ENCODE measurements at regions not wholly inside any gene's neighbourhood (a gene's known extent, or its start where the extent isn't known, plus 50 kb on each side); places are given as distances from the start of the nearest gene placed in this dataset.

- Histone ChIP-seq H3K27ac (ENCODE audit: low read depth, low read length) (no peak overlapping the region), H3K56ac (replicated peaks; ENCODE audit: insufficient read length, low read depth, low read length) (no peak overlapping the region), H2BK15ac (ENCODE audit: low read length) (no peak overlapping the region), H3K4me3 (ENCODE audit: extremely low read depth in 1 of 4, insufficient read depth in 2 of 4, low read depth in 3 of 4, low read length in 4 of 4) (no peak overlapping the region), H3K18ac (ENCODE audit: extremely low read depth, low read length) (no peak overlapping the region), H3K79me1 (ENCODE audit: low read depth, low read length) (no peaks in the 10 kb centered on the region), H3K23me2 (ENCODE audit: low read depth, low read length) (no peaks in the 10 kb centered on the region), H3K4ac (replicated peaks; ENCODE audit: insufficient read length, low read depth, low read length) (no peak overlapping the region), H2AFZ (ENCODE audit: low read length) (no peak overlapping the region), H4K91ac (replicated peaks; ENCODE audit: insufficient read length, low read length) (no peak overlapping the region), H3K36me3 (ENCODE audit: control insufficient read depth in 2 of 4, insufficient read depth in 4 of 4, low read length in 3 of 4) (no peaks in the 10 kb centered on the region), H2AK5ac (ENCODE audit: low read depth, low read length) (no peak overlapping the region), H2BK120ac (replicated peaks; ENCODE audit: low read depth, low read length) (no peak overlapping the region), H3K27me3 (replicated peaks in 1 of 4; ENCODE audit: control insufficient read depth in 3 of 4, extremely low read depth in 1 of 4, insufficient read depth in 3 of 4, low read length in 3 of 4) (no peaks in the 10 kb centered on the region), H3K4me2 (ENCODE audit: insufficient read depth in 1 of 2, low read depth in 2 of 2, low read length in 2 of 2) (no peak overlapping the region), H2BK12ac (ENCODE audit: low read depth, low read length) (no peak overlapping the region), H4K20me1 (replicated peaks in 1 of 2; ENCODE audit: control insufficient read depth in 1 of 2, insufficient read depth in 2 of 2, low read length in 2 of 2) (no peaks in the 10 kb centered on the region), H3K9ac (replicated peaks in 1 of 4; ENCODE audit: extremely low read depth in 1 of 4, low read depth in 3 of 4, low read length in 3 of 4) (no peak overlapping the region), H3K23ac (ENCODE audit: insufficient read length) (no peak overlapping the region), H3K14ac (ENCODE audit: insufficient read length) (no peak overlapping the region), H4K8ac (ENCODE audit: extremely low read depth, insufficient read depth, low read length) (no peak overlapping the region), H3K79me2 (ENCODE audit: control insufficient read depth in 1 of 2, insufficient read depth in 2 of 2, low read length in 2 of 2) (no peaks in the 10 kb centered on the region), H2BK20ac (ENCODE audit: low read length) (no peak overlapping the region), H3K9me3 (ENCODE audit: insufficient read depth in 2 of 2, low read depth in 1 of 2, low read length in 1 of 2) (no peaks in the 10 kb centered on the region), H3K4me1 (replicated peaks in 1 of 4; ENCODE audit: control insufficient read depth in 3 of 4, insufficient read depth in 4 of 4, low read length in 3 of 4) (no peaks in the 10 kb centered on the region), H4K5ac (ENCODE audit: insufficient read length, low read depth, low read length) (no peak overlapping the region), H2BK5ac (ENCODE audit: low read depth, low read length) (no peak overlapping the region)
- ChIA-PET CTCF (ENCODE audit: partially characterized antibody) (interaction anchor here (1.2 to 1.7 kb wide), 4 partner anchors 12 to 34 kb away, joined by 3 to 5 read pairs (median 5); no protein-coding TSS in a partner anchor), POLR2A (ENCODE audit: partially characterized antibody) (no interaction called here)
- FAIRE-seq (no peak), DNase-seq (ENCODE audit: low read depth in 1 of 2, low spot score in 2 of 2) (no peak)
- 93% methylated on average over 1 of the region's 1 CpG; no CpG with 5 or more reads in 1 of the 2 experiments for WGBS, 2 experiments (ENCODE audit: extremely low coverage in 1 of 2, insufficient coverage in 1 of 2, insufficient read length in 1 of 2, insufficient replicate concordance in 2 of 2, low coverage in 1 of 2, low lambda C conversion rate in 2 of 2, missing lambda C conversion rate in 1 of 2)
- TF ChIP-seq SIX5 (IDR thresholded peaks at IDR 0.05; ENCODE audit: low read depth, low read length): no peak
- no peak for TF ChIP-seq CHD1 (IDR thresholded peaks at IDR 0.05; ENCODE audit: low read depth, low read length)
- no peak for TF ChIP-seq SP1 (IDR thresholded peaks at IDR 0.05; ENCODE audit: low read depth, low read length)
- no peak for TF ChIP-seq EZH2 (IDR thresholded peaks at IDR 0.05; ENCODE audit: low read depth, low read length, severe bottlenecking)
- TF ChIP-seq TEAD4 (IDR thresholded peaks at IDR 0.05; ENCODE audit: low read depth, low read length): no peak
- TF ChIP-seq RAD21 (IDR thresholded peaks at IDR 0.05 in 1 of 2, conservative IDR thresholded peaks at IDR 0.05 in 1 of 2; ENCODE audit: low read depth in 2 of 2, low read length in 2 of 2): no peak
- no peak for TF ChIP-seq MAFK (IDR thresholded peaks at IDR 0.05; ENCODE audit: low read depth, low read length)
- TF ChIP-seq CBX5 (IDR thresholded peaks at IDR 0.05; ENCODE audit: low read depth, low read length): no peak
- TF ChIP-seq SAP30 (IDR thresholded peaks at IDR 0.05; ENCODE audit: insufficient read depth, insufficient replicate concordance, low read length): no peak
- TF ChIP-seq PHF8 (conservative IDR thresholded peaks at IDR 0.05; ENCODE audit: low read depth, low read length): no peak
- TF ChIP-seq POLR2A (IDR thresholded peaks at IDR 0.05; ENCODE audit: control extremely low read depth in 1 of 2, low read depth in 2 of 2, low read length in 2 of 2): no peak
- no peak for TF ChIP-seq RXRA (IDR thresholded peaks at IDR 0.05; ENCODE audit: insufficient read depth, low read depth, low read length)
- no peak for TF ChIP-seq KDM5A (IDR thresholded peaks at IDR 0.05; ENCODE audit: low read length)
- TF ChIP-seq EGR1 (IDR thresholded peaks at IDR 0.05; ENCODE audit: borderline replicate concordance, low read depth, low read length): no peak
- TF ChIP-seq GABPA (IDR thresholded peaks at IDR 0.05; ENCODE audit: borderline replicate concordance, insufficient read depth, low read length): no peak
These were observed 180.4 kb downstream of the TRIB2 start for GRCh38 chr2:12897181-12897580.

Data from H1 (cell line).